Liver (tissue), 8 donors: ENCODE measurements at regions not wholly inside any gene's neighbourhood (a gene's known extent, or its start where the extent isn't known, plus 50 kb on each side); places are given as distances from the start of the nearest gene placed in this dataset.

Experiments used
- DNase-seq: peaks from one replicate; pipeline ENCODE4 v3.0.0-alpha.2; 2017; ENCODE audit warnings: low spot score
- H3K27ac ChIP-seq, 2 donors: one replicate each; pipeline ENCODE4 v1.7.0; 2013; ENCODE audit warnings: inconsistent platforms in 2 of 2, low read length in 2 of 2, control low read depth in 1 of 2, low read depth in 1 of 2, mild to moderate bottlenecking in 1 of 2
- H3K27me3 ChIP-seq, 4 donors: one replicate each; pipeline versions ENCODE4 v1.6.1 to v1.7.0; 2013; ENCODE audit warnings: low read length in 3 of 4, inconsistent platforms in 1 of 4, mild to moderate bottlenecking in 1 of 4, moderate library complexity in 1 of 4; ENCODE audit not compliant: control insufficient read depth in 4 of 4, insufficient read depth in 4 of 4
- H3K36me3 ChIP-seq, 4 donors: one replicate each; pipeline versions ENCODE4 v1.6.1 to v1.7.0; 2013; ENCODE audit warnings: low read length in 3 of 4, mild to moderate bottlenecking in 3 of 4, low read depth in 1 of 4, moderate library complexity in 1 of 4; ENCODE audit not compliant: control insufficient read depth in 4 of 4, insufficient read depth in 3 of 4
- H3K4me1 ChIP-seq, 4 donors: one replicate each; pipeline versions ENCODE4 v1.6.1 to v1.7.0; 2013; ENCODE audit warnings: low read length in 3 of 4, mild to moderate bottlenecking in 3 of 4, moderate library complexity in 1 of 4; ENCODE audit not compliant: control insufficient read depth in 4 of 4, insufficient read depth in 4 of 4
- H3K4me3 ChIP-seq, 3 donors: one replicate each; pipeline versions ENCODE4 v1.6.1 to v1.7.0; 2013; ENCODE audit warnings: low read length in 3 of 3, control low read depth in 1 of 3, low read depth in 1 of 3, mild to moderate bottlenecking in 1 of 3
- H3K9ac ChIP-seq, 2 donors: one replicate each; pipeline ENCODE4 v1.7.0; 2013; ENCODE audit warnings: low read length in 2 of 2, mild to moderate bottlenecking in 2 of 2, moderate library complexity in 2 of 2, control low read depth in 1 of 2, low read depth in 1 of 2
- H3K9me3 ChIP-seq, 4 donors: one replicate each; pipeline versions ENCODE4 v1.6.1 to v1.7.0; 2013; ENCODE audit warnings: low read length in 3 of 4; ENCODE audit not compliant: control insufficient read depth in 4 of 4
- ATF3 ChIP-seq: IDR thresholded peaks from 2 replicates; pipeline ENCODE4 v1.6.1; 2016; ENCODE audit warnings: antibody characterized with exemption
- CTCF ChIP-seq: fragments of 150-350 bp; IDR thresholded peaks from 2 replicates; pipeline ENCODE4 v1.5.1; 2017; ENCODE audit warnings: improper control_type of control experiment, low read depth, low read length; ENCODE audit not compliant: missing input control
- EGR1 ChIP-seq, 2 donors: IDR thresholded peaks; 2 replicates each; pipeline ENCODE4 v1.6.1; 2016 to 2018; ENCODE audit warnings: antibody characterized with exemption in 2 of 2, low read depth in 2 of 2
- FOXA1 ChIP-seq: IDR thresholded peaks from 2 replicates; pipeline ENCODE4 v1.6.1; 2016; ENCODE audit warnings: antibody characterized with exemption
- FOXA2 ChIP-seq: IDR thresholded peaks from 2 replicates; pipeline ENCODE4 v1.6.1; 2016; ENCODE audit warnings: antibody characterized with exemption
- GABPA ChIP-seq, 2 donors: IDR thresholded peaks in 1 of 2; conservative IDR thresholded peaks in 1 of 2; 2 replicates each; pipeline ENCODE4 v1.6.1; 2016; ENCODE audit warnings: antibody characterized with exemption in 2 of 2, mild to moderate bottlenecking in 1 of 2, moderate library complexity in 1 of 2
- HNF4G ChIP-seq: IDR thresholded peaks from 2 replicates; pipeline ENCODE4 v1.6.1; 2016; ENCODE audit warnings: antibody characterized with exemption
- JUND ChIP-seq, 2 donors: IDR thresholded peaks; 2 replicates each; pipeline ENCODE4 v1.6.1; 2016; ENCODE audit warnings: antibody characterized with exemption in 2 of 2
- MAX ChIP-seq: IDR thresholded peaks from 2 replicates; pipeline ENCODE4 v1.6.1; 2016; ENCODE audit warnings: antibody characterized with exemption
- NR2F2 ChIP-seq: IDR thresholded peaks from 2 replicates; pipeline ENCODE4 v1.6.1; 2016; ENCODE audit warnings: antibody characterized with exemption
- RAD21 ChIP-seq, 2 donors: IDR thresholded peaks; 2 replicates each; pipeline ENCODE4 v1.6.1; 2016; ENCODE audit warnings: antibody characterized with exemption in 2 of 2, mild to moderate bottlenecking in 2 of 2
- REST ChIP-seq: IDR thresholded peaks from 2 replicates; pipeline ENCODE4 v1.6.1; 2016; ENCODE audit warnings: antibody characterized with exemption, mild to moderate bottlenecking
- RXRA ChIP-seq, 2 donors: IDR thresholded peaks; 2 replicates each; pipeline ENCODE4 v1.6.1; 2017 to 2018; ENCODE audit warnings: antibody characterized with exemption in 2 of 2, mild to moderate bottlenecking in 1 of 2
- SP1 ChIP-seq: IDR thresholded peaks from 2 replicates; pipeline ENCODE4 v1.6.1; 2018; ENCODE audit warnings: antibody characterized with exemption, mild to moderate bottlenecking
- TAF1 ChIP-seq: conservative IDR thresholded peaks from 2 replicates; pipeline ENCODE4 v1.6.1; 2016; ENCODE audit warnings: antibody characterized with exemption, mild to moderate bottlenecking
- YY1 ChIP-seq: IDR thresholded peaks from 2 replicates; pipeline ENCODE4 v1.6.1; 2016; ENCODE audit warnings: antibody characterized with exemption, mild to moderate bottlenecking
- WGBS: extraction: QIAGEN DNeasy Blood & Tissue Kit; methylation state at CpG from one replicate; pipeline ENCODE4 v1.1.7; 2013; 5-methylcytosine and 5-hydroxymethylcytosine counted together
- TF ChIP-seq, protein P1 (sequence below): IDR thresholded peaks from 2 replicates; pipeline ENCODE4 v1.6.1; 2016; ENCODE audit warnings: antibody characterized with exemption
- donor health status: healthy.
- donor health status: healthy.
- donor health status: healthy.
- donor health status: healthy.
- donor health status: healthy.

- H3K9ac ChIP-seq: no peak overlapping the region
- WGBS: 88% methylated on average over 2 of the region's 2 CpGs
- H3K36me3 ChIP-seq: no peaks in the 10 kb centered on the region
- H3K9me3 ChIP-seq: peaks cover 0 to 6% (median 4%) of the 10 kb centered on the region in 4 donors
- no peak for TF ChIP-seq JUND (IDR thresholded peaks at IDR 0.05)
- no peak for TF ChIP-seq CTCF
- TF ChIP-seq MAX: no peak
- no peaks in the 10 kb centered on the region for H3K4me1 ChIP-seq
- H3K27ac ChIP-seq: no peak overlapping the region
- no peaks in the 10 kb centered on the region for H3K27me3 ChIP-seq
- no peak for DNase-seq
- no peak overlapping the region for H3K4me3 ChIP-seq
These were observed 131.1 kb upstream of the GADL1 start for GRCh38 chr3:31025541-31025940.

DNA sequence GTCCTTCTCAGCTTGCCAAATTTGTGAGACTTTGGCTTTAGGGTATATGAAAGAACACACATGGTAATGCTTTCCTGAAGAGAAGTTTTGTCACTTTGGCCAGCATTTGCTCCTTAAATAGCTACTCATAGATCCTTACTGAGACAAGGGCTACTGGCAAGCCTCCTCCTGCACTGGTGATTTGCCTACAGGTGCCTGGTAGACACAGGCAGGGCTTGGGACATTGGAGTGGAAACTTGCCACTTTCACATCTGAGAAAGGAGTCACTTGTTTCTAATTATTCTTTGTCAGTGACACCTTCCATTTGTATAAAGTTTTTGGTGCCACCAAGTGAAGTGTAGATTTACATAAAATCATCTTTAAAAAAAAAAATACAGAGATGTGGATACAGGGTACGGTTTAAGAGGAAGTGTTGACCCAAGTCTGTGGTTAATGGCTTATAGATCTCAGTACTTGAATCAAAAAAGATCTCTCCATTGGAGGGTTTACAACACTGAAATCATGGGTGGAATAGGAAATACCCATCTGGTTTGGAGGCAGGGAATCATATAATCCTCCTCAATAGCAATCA, 132.8 kb upstream of the GADL1 start:
- Histone ChIP-seq H3K36me3 (no peaks in the 10 kb centered on the region), H3K4me3 (no peak overlapping the region), H3K27ac (no peak overlapping the region), H3K4me1 (no peaks in the 10 kb centered on the region), H3K9ac (no peak overlapping the region), H3K9me3 (peaks cover 0 to 6% (median 4%) of the 10 kb centered on the region in 4 donors), H3K27me3 (no peaks in the 10 kb centered on the region)
- TF ChIP-seq ATF3 (no peak), FOXA2 (no peak), SP1 (no peak), CTCF (no peak), TAF1 (no peak), REST (no peak), RAD21 (IDR thresholded peaks at IDR 0.05) (no peak), RXRA (IDR thresholded peaks at IDR 0.05) (no peak), GABPA (IDR thresholded peaks at IDR 0.05 in 1 of 2, conservative IDR thresholded peaks at IDR 0.05 in 1 of 2) (no peak), JUND (IDR thresholded peaks at IDR 0.05) (no peak), YY1 (no peak), FOXA1 (no peak), EGR1 (IDR thresholded peaks at IDR 0.05; ENCODE audit: low read depth in 2 of 2) (no peak), NR2F2 (no peak), HNF4G (no peak)
- TF ChIP-seq, protein P1, sequence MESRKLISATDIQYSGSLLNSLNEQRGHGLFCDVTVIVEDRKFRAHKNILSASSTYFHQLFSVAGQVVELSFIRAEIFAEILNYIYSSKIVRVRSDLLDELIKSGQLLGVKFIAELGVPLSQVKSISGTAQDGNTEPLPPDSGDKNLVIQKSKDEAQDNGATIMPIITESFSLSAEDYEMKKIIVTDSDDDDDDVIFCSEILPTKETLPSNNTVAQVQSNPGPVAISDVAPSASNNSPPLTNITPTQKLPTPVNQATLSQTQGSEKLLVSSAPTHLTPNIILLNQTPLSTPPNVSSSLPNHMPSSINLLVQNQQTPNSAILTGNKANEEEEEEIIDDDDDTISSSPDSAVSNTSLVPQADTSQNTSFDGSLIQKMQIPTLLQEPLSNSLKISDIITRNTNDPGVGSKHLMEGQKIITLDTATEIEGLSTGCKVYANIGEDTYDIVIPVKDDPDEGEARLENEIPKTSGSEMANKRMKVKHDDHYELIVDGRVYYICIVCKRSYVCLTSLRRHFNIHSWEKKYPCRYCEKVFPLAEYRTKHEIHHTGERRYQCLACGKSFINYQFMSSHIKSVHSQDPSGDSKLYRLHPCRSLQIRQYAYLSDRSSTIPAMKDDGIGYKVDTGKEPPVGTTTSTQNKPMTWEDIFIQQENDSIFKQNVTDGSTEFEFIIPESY: no peak
- DNase-seq: no peak
- 76% methylated on average over 1 of the region's 1 CpG for WGBS
